ENCODE measurements at regions not wholly inside any gene's neighbourhood (a gene's known extent, or its start where the extent isn't known, plus 50 kb on each side); places are given as distances from the start of the nearest gene placed in this dataset.

- Histone ChIP-seq H3K36me3 (ENCODE audit: insufficient read depth) (no peaks in the 10 kb centered on the region), H4K20me1 (replicated peaks; ENCODE audit: insufficient read depth) (no peaks in the 10 kb centered on the region), H3K27me3 (ENCODE audit: insufficient read depth) (no peaks in the 10 kb centered on the region), H3K4me2 (no peak overlapping the region), H3K9me2 (ENCODE audit: insufficient read depth) (0 out of 2 replicates have a peak, but pooled peaks cover 3% of the 10 kb centered on the region), H3K4me1 (ENCODE audit: insufficient read depth) (peaks cover 19% of the 10 kb centered on the region), H2AFZ (no peak overlapping the region), H3K79me2 (replicated peaks; ENCODE audit: insufficient read depth) (no peaks in the 10 kb centered on the region), H3K4me3 (no peak overlapping the region), H3F3A (replicated peaks; ENCODE audit: low read depth) (no peaks in the 10 kb centered on the region; the same call in 1 of the 2 replicates), H3K27ac (ENCODE audit: low read depth) (no peak overlapping the region)
- Mint-ChIP-seq H3K9me3 (no peaks in the 10 kb centered on the region), H3K27me3 (ENCODE audit: insufficient read depth, low read depth, poor library complexity) (peaks cover 2% of the 10 kb centered on the region), H3K36me3 (ENCODE audit: low read depth) (no peaks in the 10 kb centered on the region), H3K4me3 (no peak overlapping the region), H3K4me1 (peaks cover 21% of the 10 kb centered on the region), H3K27ac (no peak overlapping the region)
- TF ChIP-seq NANOG (IDR thresholded peaks at IDR 0.05; ENCODE audit: borderline replicate concordance) (no peak), EZH2phosphoT487 (IDR thresholded peaks at IDR 0.05; ENCODE audit: unreplicated experiment) (no peak)
- DNase-seq (ENCODE audit: low spot score) (no peak), ATAC-seq (no peak)
Measured at GRCh38 chr13:44136696-44137268, 236.8 kb upstream of the SERP2 start.

- H3K27me3 ChIP-seq (ENCODE audit: insufficient read depth) = no peaks in the 10 kb centered on the region
- Mint-ChIP-seq H3K4me3 (no peak overlapping the region), H3K9me3 (no peaks in the 10 kb centered on the region), H3K27ac (no peak overlapping the region), H3K36me3 (ENCODE audit: low read depth) (no peaks in the 10 kb centered on the region), H3K27me3 (ENCODE audit: insufficient read depth, low read depth, poor library complexity) (peaks cover 5% of the 10 kb centered on the region), H3K4me1 (peaks cover 21% of the 10 kb centered on the region)
- no peak overlapping the region for H2AFZ ChIP-seq
- H3K79me2 ChIP-seq (replicated peaks; ENCODE audit: insufficient read depth) = no peaks in the 10 kb centered on the region
- ATAC-seq (no peak), DNase-seq (ENCODE audit: low spot score) (no peak)
- no peak overlapping the region for H3K4me2 ChIP-seq
- 0 out of 2 replicates have a peak, but pooled peaks cover 3% of the 10 kb centered on the region for H3K9me2 ChIP-seq (ENCODE audit: insufficient read depth)
- no peak overlapping the region for H3K27ac ChIP-seq (ENCODE audit: low read depth)
- TF ChIP-seq EZH2 (IDR thresholded peaks at IDR 0.05; ENCODE audit: low read depth, unreplicated experiment) = no peak
- no peak for TF ChIP-seq NANOG (IDR thresholded peaks at IDR 0.05; ENCODE audit: borderline replicate concordance)
- TF ChIP-seq ETS1 (IDR thresholded peaks at IDR 0.05) = no peak
- no peak for TF ChIP-seq JUNB (IDR thresholded peaks at IDR 0.05; ENCODE audit: unreplicated experiment)
- TF ChIP-seq REST (IDR thresholded peaks at IDR 0.05; ENCODE audit: unreplicated experiment) = no peak
- no peak for TF ChIP-seq CTCF (conservative IDR thresholded peaks at IDR 0.05; ENCODE audit: low read depth in 2 of 2)
- H3K4me1 ChIP-seq (ENCODE audit: insufficient read depth) = peaks cover 19% of the 10 kb centered on the region
- no peaks in the 10 kb centered on the region for H4K20me1 ChIP-seq (replicated peaks; ENCODE audit: insufficient read depth)
- no peaks in the 10 kb centered on the region for H3K36me3 ChIP-seq (ENCODE audit: insufficient read depth)
- H3K4me3 ChIP-seq = no peak overlapping the region
- H3F3A ChIP-seq (replicated peaks; ENCODE audit: low read depth) = no peaks in the 10 kb centered on the region; the same call in 1 of the 2 replicates
Measured at GRCh38 chr13:44137466-44137865, 236.2 kb upstream of the SERP2 start.
